NB4 (cell line): ENCODE measurements at regions not wholly inside any gene's neighbourhood (a gene's known extent, or its start where the extent isn't known, plus 50 kb on each side); places are given as distances from the start of the nearest gene placed in this dataset.

Experiments
- DNase-seq: peaks from one replicate; pipeline ENCODE4 v3.0.0; 2010; ENCODE audit warnings: low read depth
- H3K4me3 ChIP-seq: one replicate; pipeline ENCODE4 v1.5.1; 2011; ENCODE audit warnings: mild to moderate bottlenecking, low read depth, low read length, moderate library complexity
- MYC ChIP-seq: IDR thresholded peaks from 2 replicates; pipeline ENCODE4 v1.6.1; 2011; ENCODE audit warnings: low read depth, low read length
- POLR2A ChIP-seq: IDR thresholded peaks from 2 replicates; pipeline ENCODE4 v1.6.1; 2011; ENCODE audit warnings: mild to moderate bottlenecking; ENCODE audit not compliant: insufficient read length; ENCODE audit errors: extremely low read depth
- TF ChIP-seq, protein P1 (sequence below): IDR thresholded peaks from one replicate; pipeline ENCODE4 v1.5.1; 2012; ENCODE audit warnings: low read depth, low read length
- TF ChIP-seq, protein P2 (sequence below): IDR thresholded peaks from 2 replicates; pipeline ENCODE4 v1.6.1; 2011; ENCODE audit warnings: low read depth, low read length

DNA sequence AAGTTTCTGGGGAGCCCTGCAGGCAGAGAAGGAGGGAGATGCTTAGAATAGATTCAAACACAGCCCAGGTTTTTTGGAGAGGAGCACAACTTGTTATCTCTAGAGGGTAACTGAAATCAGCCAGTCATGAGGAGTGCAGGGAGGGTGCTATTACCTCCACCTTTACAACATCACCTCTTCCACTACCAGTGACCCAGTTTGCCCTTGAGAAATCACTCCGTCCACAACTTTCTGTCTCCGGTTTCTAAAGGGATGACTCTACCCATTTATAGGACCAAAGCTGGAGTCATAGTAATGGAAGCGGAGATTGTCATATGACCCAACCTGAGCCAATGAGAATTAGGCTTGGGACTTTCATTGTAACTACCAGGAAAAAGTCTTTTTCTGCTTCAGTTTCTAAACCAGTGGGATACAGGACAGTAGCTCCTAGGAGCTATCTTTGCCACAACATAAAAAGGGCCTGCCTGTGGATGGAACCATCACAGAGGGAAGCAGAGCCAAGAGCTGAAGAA, 131.2 kb upstream of the SERPIND1 start:
- DNase-seq = no peak
- H3K4me3 ChIP-seq = no peak overlapping the region
- no peak for TF ChIP-seq POLR2A
- TF ChIP-seq, protein P1, sequence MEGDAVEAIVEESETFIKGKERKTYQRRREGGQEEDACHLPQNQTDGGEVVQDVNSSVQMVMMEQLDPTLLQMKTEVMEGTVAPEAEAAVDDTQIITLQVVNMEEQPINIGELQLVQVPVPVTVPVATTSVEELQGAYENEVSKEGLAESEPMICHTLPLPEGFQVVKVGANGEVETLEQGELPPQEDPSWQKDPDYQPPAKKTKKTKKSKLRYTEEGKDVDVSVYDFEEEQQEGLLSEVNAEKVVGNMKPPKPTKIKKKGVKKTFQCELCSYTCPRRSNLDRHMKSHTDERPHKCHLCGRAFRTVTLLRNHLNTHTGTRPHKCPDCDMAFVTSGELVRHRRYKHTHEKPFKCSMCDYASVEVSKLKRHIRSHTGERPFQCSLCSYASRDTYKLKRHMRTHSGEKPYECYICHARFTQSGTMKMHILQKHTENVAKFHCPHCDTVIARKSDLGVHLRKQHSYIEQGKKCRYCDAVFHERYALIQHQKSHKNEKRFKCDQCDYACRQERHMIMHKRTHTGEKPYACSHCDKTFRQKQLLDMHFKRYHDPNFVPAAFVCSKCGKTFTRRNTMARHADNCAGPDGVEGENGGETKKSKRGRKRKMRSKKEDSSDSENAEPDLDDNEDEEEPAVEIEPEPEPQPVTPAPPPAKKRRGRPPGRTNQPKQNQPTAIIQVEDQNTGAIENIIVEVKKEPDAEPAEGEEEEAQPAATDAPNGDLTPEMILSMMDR = no peak
- TF ChIP-seq, protein P2, sequence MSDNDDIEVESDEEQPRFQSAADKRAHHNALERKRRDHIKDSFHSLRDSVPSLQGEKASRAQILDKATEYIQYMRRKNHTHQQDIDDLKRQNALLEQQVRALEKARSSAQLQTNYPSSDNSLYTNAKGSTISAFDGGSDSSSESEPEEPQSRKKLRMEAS = no peak

DNA sequence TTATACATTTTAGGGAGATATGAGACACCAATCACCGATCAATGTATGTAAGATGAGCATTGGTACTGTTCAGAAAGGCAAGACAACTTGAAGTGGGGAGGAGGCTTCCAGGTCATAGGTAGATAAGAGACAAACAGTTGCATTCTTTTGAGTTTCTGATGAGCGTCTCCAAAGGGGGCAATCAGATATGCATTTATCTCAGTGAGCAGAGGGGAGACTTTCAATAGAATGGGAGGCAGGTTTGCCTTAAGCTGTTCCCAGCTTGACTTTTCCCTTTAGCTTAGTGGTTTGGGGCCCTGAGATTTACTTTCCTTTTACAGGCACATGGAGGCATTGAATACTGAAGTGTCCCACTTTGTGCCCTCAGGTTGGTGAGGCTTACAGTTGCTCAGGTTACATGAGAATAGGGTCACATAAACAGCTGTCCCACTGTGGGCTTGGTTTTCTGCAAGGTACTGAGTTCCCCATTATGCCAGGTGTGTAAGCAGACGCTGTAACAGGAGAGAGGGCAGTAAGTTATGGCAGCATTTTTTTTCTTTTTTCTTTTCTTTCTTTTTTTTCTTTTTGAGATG, 129.8 kb upstream of the SERPIND1 start:
- no peak overlapping the region for H3K4me3 ChIP-seq
- DNase-seq = no peak
- TF ChIP-seq POLR2A = no peak
- TF ChIP-seq, protein P2 = no peak

DNA sequence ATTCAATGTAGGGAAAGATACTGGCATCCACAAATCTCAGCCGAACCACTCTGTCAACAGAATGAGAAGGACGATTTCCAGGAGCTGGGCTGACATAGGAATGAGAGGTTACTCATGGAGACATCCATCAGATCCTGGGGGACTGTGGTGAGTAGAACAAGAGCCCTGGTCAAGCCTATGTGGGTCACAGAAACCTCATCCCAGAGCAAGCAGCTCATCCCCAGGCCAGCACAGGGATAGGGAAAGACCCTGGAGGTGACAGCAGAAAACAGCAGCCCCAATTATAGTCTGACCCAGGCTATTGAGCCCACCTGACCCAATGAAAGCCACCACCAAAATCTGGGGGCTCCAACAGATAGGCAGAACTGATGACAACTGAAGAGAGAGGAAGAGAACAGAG, 128.0 kb upstream of the SERPIND1 start:
- no peak for DNase-seq
- TF ChIP-seq POLR2A (no peak), MYC (no peak)
- TF ChIP-seq, protein P1 = no peak
- TF ChIP-seq, protein P2 = no peak
- H3K4me3 ChIP-seq = no peak overlapping the region

DNA sequence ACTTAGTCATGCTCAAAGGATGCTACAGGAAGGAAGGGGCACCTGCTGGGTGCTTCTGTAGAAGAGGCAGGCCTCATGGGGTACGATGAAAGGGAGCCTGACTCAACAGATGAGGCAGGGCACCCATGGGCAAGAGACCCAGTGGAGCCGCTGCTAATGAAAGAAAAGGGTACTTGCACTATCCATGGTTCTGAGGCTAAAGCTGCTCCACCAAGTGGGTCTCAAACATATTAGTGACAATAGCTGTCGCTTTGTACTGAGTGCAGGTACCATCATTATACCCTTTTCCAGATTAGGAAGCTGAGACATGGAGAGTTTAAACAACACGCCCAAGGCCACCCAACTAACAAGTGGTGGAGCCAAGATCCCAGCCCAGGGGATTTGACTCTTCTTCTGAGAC, 127.5 kb upstream of the SERPIND1 start:
- TF ChIP-seq, protein P1 = no peak
- TF ChIP-seq POLR2A = no peak
- no peak for TF ChIP-seq MYC
- TF ChIP-seq, protein P2 = no peak
- DNase-seq = no peak
- no peak overlapping the region for H3K4me3 ChIP-seq

DNA sequence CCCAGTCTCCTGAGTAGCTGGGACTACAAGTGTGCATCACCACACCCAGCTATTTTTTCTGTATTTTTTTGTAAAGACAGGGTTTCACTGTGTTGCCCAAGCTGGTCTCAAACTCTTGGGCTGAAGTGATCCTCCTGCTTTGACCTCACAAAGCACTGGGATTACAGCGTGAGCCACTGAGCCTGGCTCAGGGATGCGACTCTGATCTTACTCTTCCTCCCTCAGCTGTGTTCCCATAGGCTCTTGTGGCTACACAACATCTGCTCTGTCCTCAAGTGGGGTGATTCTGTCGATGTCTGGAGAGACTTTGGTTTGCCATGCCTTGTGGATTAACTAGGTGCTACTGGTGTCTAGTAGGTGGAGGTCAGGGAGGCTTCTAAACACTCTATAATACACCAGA, 127.0 kb upstream of the SERPIND1 start:
- TF ChIP-seq POLR2A = no peak
- TF ChIP-seq, protein P2 = no peak
- no peak for TF ChIP-seq MYC
- TF ChIP-seq, protein P1 = no peak
- no peak for DNase-seq
- H3K4me3 ChIP-seq = no peak overlapping the region

DNA sequence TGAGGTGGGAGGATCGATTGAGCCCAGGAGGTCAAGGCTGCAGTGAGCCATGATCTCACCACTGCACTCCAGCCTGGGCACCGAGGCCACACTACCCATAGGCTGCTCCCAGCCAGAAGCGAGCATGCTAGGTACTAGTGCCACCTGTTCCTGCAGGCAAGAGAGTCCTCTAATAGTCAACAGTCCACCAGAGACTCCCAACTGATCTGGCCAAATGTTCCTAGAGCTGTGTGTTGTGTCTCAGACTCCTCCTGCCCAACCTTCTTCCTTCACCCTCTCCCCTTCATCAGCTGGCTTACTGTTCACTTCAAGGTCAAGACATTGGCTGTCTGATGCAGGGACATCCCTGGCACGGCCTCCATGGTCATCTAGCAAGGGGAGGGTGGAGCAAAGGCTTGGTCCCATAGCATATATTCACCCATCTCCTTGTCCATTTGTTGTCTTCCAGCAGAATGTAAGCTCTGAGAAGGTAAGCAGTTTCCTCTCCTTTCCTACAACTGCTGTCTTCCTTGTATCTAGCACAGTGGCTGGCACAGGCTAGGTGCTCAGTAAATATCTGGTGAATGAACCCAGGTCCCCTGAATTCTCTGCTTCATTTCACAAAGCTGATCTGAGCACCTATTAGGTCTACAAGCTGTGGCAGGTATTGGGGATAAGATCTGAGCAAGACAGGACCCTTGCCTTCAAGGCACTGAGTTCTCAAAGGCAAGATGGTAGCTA, 126.2 kb upstream of the SERPIND1 start:
- no peak for DNase-seq
- no peak overlapping the region for H3K4me3 ChIP-seq
- TF ChIP-seq, protein P1 = no peak
- TF ChIP-seq, protein P2 = no peak
- no peak for TF ChIP-seq MYC
- no peak for TF ChIP-seq POLR2A
